ENCODE measurements at regions not wholly inside any gene's neighbourhood (a gene's known extent, or its start where the extent isn't known, plus 50 kb on each side); places are given as distances from the start of the nearest gene placed in this dataset.
"Not testable (repeated sequence)": the region's sequence is repeated elsewhere in the genome, so short reads cannot be mapped to it uniquely, and the experiment has no call there.

DNA sequence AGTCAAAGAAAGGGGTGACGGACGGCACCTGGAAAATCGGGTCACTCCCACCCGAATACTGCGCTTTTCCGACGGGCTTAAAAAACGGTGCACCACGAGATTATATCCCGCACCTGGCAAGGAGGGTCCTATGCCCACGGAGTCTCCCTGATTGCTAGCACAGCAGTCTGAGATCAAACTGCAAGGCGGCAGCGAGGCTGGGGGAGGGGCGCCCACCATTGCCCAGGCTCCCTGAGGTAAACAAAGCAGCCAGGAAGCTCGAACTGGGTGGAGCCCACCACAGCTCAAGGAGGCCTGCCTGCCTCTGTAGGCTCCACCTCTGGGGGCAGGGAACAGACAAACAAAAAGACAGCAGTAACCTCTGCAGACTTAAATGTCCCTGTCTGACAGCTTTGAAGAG lies 335.7 kb downstream of the SEC16B start:
- TF ChIP-seq SMAD1 (CRISPR knock-in tag; IDR thresholded peaks at IDR 0.05; ENCODE audit: borderline replicate concordance, low read depth); RFX5 (IDR thresholded peaks at IDR 0.05; ENCODE audit: low read depth, low read length); RAD21 (CRISPR knock-in tag; IDR thresholded peaks at IDR 0.05); NFE2L2 (IDR thresholded peaks at IDR 0.05; ENCODE audit: low read length); PHF8 (CRISPR knock-in tag; IDR thresholded peaks at IDR 0.05); ZNF224 (CRISPR knock-in tag; IDR thresholded peaks at IDR 0.05): not testable (repeated sequence)

Data from HepG2 (cell line).